SK-N-SH treated with all-trans-retinoic acid at 6 μM for 48 hours (cell line): ENCODE measurements at regions not wholly inside any gene's neighbourhood (a gene's known extent, or its start where the extent isn't known, plus 50 kb on each side); places are given as distances from the start of the nearest gene placed in this dataset.

Experiments used
- OSR1 ChIP-seq: fragments of 250-450 bp; sonication (Bioruptor Pico); IDR thresholded peaks from 2 replicates; pipeline ENCODE4 v1.8.0; 2022; ENCODE audit warnings: moderate library complexity, mild to moderate bottlenecking, inconsistent platforms
- ZFP30 ChIP-seq: fragments of 450-650 bp; formaldehyde crosslinking; IDR thresholded peaks from 2 replicates; pipeline ENCODE4 v1.5.0; 2022; ENCODE audit warnings: mild to moderate bottlenecking, moderate library complexity

DNA sequence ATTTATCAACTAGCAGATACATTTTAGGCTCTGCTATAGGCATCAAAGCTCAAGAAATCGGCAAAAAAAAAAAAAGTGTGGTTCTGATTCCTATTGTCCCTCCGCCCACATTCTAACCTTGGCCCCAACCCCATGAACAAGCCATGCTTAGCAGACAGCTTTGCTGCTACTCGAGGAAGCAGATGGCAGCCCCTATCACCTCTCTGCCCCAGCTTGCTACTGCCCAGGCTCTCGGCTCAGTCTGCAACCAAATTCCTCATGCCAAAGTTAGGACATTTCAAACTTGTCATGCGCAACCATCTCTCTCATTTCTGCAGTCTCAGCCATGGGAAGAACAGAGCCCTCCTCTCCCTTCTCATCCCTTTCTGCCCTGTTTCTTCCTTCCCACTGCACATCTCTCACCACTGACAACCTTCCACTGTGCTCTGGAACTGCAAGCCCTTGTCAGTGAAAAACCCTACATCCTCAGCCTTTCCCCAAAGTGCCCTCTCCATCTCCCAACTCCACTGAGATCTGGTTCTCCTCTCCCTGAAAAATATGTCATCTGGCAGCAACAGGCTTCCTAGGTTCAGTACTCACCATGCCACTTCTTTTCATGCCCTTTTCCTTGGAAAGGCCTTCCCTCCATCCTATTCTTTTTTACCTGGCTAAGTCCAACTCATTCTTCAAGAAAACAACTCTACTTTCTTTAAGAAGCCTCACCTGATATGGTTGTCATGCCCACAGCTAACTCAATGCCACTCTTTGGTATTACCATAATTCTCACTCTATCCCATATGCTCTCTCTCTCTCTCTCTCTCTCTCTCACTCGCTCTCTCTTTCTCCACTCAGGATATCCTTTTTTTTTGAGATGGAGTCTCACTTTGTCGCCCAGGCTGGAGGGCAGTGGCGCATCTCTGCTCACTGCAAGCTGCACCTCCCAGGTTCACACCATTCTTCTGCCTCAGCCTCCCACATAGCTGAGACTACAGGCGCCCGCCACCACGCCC lies 60.1 kb upstream of the FHIP2A start:
- no peak for TF ChIP-seq ZFP30
- no peak for TF ChIP-seq OSR1 (CRISPR knock-in tag)
